ENCODE measurements at regions not wholly inside any gene's neighbourhood (a gene's known extent, or its start where the extent isn't known, plus 50 kb on each side); places are given as distances from the start of the nearest gene placed in this dataset.

- no TSS peak for BruUV-seq (replicated peaks)
- DNase-seq (ENCODE audit: low read depth, low spot score) (no peak), FAIRE-seq (no peak)
- ChIA-PET POLR2A (no interaction called here), CTCF (no interaction called here)
- TF ChIP-seq MAX (IDR thresholded peaks at IDR 0.05; ENCODE audit: insufficient read depth, insufficient read length), result no peak
- TF ChIP-seq POLR2AphosphoS5 (IDR thresholded peaks at IDR 0.05; ENCODE audit: insufficient read depth, low read depth, low read length), result no peak
- no peak for TF ChIP-seq CTCF (IDR thresholded peaks at IDR 0.05; ENCODE audit: extremely low read depth in 1 of 2, insufficient read depth in 1 of 2, low read depth in 1 of 2, low read length in 2 of 2)
- TF ChIP-seq GATA2 (IDR thresholded peaks at IDR 0.05; ENCODE audit: insufficient read depth, insufficient read length, low read depth, low read length), result no peak
- TF ChIP-seq POLR2A (IDR thresholded peaks at IDR 0.05; ENCODE audit: low read depth, low read length), result no peak
- no peak for TF ChIP-seq JUN (IDR thresholded peaks at IDR 0.05; ENCODE audit: borderline replicate concordance, insufficient read depth, insufficient read length, low read depth)
- no peak for TF ChIP-seq EZH2 (IDR thresholded peaks at IDR 0.05; ENCODE audit: borderline replicate concordance, low read depth, low read length, severe bottlenecking)
- TF ChIP-seq MYC (IDR thresholded peaks at IDR 0.05; ENCODE audit: low read depth, low read length), result no peak
- Histone ChIP-seq H3K4me2 (ENCODE audit: insufficient read depth, low read length) (no peak overlapping the region), H3K27ac (ENCODE audit: insufficient read depth, low read depth, low read length) (no peak overlapping the region), H3K4me3 (replicated peaks in 1 of 3; ENCODE audit: insufficient read depth in 1 of 3, low read depth in 1 of 3, low read length in 3 of 3) (no peak overlapping the region), H3K9ac (replicated peaks; ENCODE audit: extremely low read depth, insufficient read depth, low read length) (no peak overlapping the region), H3K79me2 (ENCODE audit: control insufficient read depth, insufficient read depth, low read length) (no peaks in the 10 kb centered on the region), H3K4me1 (ENCODE audit: control insufficient read depth, extremely low read depth, insufficient read depth, low read length) (no peaks in the 10 kb centered on the region), H3K9me1 (replicated peaks; ENCODE audit: control insufficient read depth, extremely low read depth, insufficient read depth, low read length) (no peaks in the 10 kb centered on the region), H3K9me3 (replicated peaks; ENCODE audit: control insufficient read depth, insufficient read depth, low read length) (no peaks in the 10 kb centered on the region), H4K20me1 (replicated peaks; ENCODE audit: control insufficient read depth, extremely low read depth, insufficient read depth, low read length) (no peaks in the 10 kb centered on the region), H3K36me3 (ENCODE audit: control insufficient read depth in 2 of 2, extremely low read depth in 1 of 2, insufficient read depth in 2 of 2, low read length in 2 of 2) (no peaks in the 10 kb centered on the region), H2AFZ (ENCODE audit: low read depth, low read length) (no peak overlapping the region), H3K27me3 (ENCODE audit: control insufficient read depth in 2 of 2, insufficient read depth in 2 of 2, low read length in 2 of 2) (no peaks in the 10 kb centered on the region)
- dilution Hi-C loops (cut with MboI; ENCODE audit: extremely low pct_ligation_motif_present, low sequenced_read_pairs) (no loop called here), intact Hi-C loops (cut with micrococcal nuclease) (no loop called here)
These were observed 773.0 kb upstream of the HS6ST1 start for GRCh38 chr2:129091620-129092019.
